ENCODE measurements at regions not wholly inside any gene's neighbourhood (a gene's known extent, or its start where the extent isn't known, plus 50 kb on each side); places are given as distances from the start of the nearest gene placed in this dataset.
"Not testable (repeated sequence)": the region's sequence is repeated elsewhere in the genome, so short reads cannot be mapped to it uniquely, and the experiment has no call there.

DNA sequence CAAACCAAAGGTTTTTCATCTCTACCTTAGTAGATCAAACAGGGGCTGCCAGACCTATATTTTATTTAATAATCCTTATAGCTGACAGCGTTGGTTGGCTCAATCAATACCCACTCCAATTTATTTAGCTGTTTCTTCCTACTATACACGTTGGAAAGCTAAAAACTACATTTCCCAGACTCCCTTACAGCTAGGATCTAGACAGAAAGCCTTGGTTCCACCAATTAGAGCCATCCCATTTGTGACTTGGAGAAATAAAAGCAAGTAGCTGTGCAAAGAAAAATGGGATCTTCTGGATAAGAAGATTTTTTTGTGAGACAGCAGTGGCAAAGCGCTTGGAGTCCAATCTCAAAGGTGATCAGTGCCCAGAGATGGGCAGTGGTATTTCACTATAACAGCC, 331.3 kb upstream of the MEIS1 start:
- no peak for DNase-seq (ENCODE audit: low spot score)

- no peak for DNase-seq (ENCODE audit: low spot score)
Measured at GRCh38 chr2:66101206-66101605, 333.7 kb upstream of the MEIS1 start.

DNA sequence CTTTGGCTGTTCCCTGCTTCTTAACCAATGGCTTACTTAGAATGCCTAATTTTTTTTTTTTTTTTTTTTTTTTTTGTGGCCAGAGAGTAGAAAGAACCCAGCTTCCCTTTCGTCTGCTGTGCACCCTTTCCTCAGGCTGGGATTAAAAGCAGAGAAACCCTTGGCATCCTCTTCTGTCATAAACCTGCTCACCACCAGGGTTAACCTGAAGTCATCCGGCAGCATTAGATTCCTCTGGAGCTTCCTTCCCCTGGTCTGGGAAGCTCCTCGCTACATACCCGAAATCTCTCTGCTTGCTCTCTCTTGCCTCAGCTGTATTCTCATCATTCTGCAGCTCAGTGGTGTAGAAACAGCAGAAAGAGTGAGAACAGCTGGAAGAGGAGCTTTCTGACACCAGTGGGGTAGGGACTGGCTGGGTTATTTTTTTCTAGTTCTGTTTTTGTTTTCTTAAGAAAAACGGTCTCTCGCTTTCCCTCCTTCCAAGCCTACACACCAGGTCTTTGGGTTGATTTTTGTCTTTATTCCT, 339.0 kb upstream of the MEIS1 start:
- DNase-seq (ENCODE audit: low spot score), result no peak

- DNase-seq (ENCODE audit: low spot score), result not testable (repeated sequence)
Measured at GRCh38 chr2:66094689-66095088, 340.2 kb upstream of the MEIS1 start.

DNA sequence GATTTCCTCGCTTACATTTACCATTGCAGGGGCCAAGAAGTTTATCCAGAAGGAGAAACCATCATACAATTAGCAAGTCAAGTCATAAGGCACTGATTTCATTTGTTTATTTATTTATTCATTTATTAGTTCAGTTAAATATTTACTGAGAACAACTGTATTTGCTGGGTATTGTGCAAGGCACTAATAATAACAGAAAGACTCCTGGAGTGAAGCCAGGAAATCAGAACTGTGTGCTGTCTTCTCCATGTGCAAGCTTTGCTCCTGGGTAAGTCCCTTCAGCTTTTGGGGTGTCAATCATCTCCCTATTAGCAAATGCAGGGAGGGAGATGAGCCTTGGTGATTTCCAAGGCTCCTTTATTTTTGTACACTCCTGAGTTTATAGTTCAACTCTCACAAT, 341.6 kb upstream of the MEIS1 start:
- no peak for DNase-seq (ENCODE audit: low spot score)

DNA sequence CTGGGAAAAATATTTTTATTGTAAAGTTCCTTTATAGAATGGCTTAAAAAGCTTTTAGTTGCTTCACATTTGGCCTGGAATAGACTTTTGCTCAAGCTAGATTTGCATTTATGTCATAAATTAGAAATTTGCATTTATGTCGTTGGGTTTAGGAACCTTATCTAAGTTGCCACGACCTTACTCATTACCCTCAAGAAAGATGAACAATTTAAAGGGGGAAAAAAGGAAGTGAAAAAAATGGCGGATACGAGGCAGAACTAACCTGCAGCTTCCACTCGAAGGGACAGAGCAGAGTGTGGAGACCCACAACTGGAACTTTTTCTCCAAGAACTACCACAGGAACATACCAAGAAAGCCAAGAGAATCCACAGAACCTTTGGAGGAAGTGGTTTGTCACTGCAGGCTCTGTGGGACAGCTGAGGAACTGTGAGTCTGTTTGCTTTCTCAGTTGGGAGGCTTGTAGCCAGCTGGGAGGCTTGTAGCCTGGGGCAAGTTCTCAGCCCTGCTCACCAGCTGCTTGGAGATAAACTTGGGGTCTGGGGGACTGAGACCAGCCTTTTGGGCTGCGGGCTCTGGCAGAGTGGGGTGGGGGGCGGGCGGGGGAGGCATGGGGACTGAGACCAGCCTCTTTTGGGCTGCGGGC, 349.9 kb upstream of the MEIS1 start:
- DNase-seq (ENCODE audit: low spot score), result no peak

DNA sequence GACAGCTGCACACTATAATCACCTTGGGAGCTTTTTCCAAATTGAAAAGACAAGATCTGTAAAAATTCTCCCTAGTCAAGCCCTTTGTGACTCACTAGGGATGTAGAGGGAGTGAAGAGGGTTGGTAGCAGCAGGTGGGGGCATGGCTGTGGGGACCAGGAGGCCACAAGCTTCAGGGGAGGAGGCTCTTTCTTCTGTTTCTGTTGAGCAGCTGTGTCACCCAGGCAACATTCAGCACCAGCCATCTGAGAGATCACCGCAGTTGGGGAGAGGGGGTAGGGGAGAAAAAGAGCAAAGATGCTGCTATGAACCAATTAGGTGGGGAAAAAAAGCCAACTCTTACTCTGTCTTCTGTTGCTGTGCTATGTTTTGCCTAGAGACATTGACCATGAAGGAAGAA, 352.3 kb upstream of the MEIS1 start:
- DNase-seq (ENCODE audit: low spot score), result no peak

GRCh38 chr2:66080127-66080526, 354.8 kb upstream of the MEIS1 start:
- DNase-seq (ENCODE audit: low spot score), result no peak

DNA sequence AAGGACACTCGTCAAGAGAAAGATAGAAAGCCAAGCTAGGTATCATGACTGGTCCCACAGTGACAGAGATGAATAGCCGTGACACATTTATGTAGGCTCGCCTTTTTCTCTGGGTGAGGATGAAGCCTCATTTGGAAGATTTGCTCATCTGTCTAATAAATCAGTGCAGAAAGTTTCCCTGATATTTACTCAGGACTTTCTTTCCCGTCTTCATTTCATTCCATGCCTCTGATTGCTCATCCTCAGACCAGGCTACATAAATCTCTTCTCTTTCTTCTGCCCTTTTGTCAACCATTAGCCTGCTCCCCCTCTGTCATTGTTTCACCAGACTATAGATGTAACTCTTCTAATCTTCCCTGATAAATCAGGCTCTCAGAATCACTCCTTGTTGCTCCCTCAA, 361.8 kb upstream of the MEIS1 start:
- DNase-seq (ENCODE audit: low spot score), result no peak

GRCh38 chr2:66070721-66071602, 364.0 kb upstream of the MEIS1 start:
- DNase-seq (ENCODE audit: low spot score), result no peak

GRCh38 chr2:66069937-66070720, 364.8 kb upstream of the MEIS1 start:
- no peak for DNase-seq (ENCODE audit: low spot score)

DNA sequence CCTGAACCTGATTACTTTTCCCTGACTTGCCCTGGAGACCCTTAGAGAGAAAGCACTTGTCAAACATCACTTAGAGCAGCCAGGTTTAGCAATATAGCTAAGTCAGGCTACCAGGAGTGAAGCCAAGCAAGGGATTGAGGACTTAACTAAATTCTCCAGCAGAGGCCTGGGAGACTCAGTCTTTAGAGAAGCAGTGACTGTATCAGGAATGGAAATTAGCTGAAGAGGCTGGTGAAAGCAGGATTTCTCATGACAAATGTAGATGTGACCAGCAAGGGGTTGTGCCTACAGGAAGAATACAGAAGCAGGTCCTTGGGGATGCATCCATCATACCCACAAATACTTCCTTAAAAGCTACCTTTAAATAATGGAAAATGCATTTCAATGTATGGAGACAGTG, 368.9 kb upstream of the MEIS1 start:
- no peak for DNase-seq (ENCODE audit: low spot score)

DNA sequence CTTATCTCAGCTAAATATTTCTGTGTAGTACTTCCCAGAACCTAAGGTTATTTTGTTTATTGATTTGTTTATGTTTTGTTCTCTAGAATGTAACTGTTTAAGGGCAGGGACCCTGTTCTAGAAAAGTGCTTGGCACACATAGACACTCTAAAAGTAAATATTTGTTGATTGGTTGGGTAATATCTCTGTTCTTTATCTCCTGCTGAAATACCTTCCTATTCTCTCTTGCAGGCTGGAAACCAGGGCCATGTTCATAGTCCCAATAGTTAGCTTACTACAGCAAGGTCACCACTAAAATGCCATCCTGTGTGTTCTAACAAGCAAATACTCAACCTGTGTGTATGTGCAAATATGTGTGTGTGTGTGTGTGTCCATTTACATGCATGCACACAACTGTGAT, 375.6 kb upstream of the MEIS1 start:
- no peak for DNase-seq (ENCODE audit: low spot score)

DNA sequence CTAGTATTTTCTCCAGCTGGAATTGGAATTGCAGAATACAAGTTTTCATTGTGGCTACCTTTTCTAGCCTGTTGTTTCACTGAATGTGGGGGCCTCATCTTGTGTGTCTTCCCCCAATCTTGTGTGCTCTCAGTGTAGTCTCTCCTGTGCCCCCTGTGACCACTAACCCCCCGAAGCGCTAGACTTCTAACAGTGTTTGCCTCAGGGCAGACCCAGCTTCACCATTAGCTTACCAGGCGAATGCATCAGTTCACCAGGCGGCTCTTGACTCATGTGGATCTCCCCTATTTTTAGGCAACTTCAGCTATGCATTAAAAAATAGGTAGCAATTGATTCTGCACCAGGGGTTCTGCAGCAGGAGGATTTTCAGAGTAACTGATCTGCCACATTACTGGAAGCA, 376.2 kb upstream of the MEIS1 start:
- no peak for DNase-seq (ENCODE audit: low spot score)

- no peak for DNase-seq (ENCODE audit: low spot score)
Measured at GRCh38 chr2:66057844-66058243, 377.1 kb upstream of the MEIS1 start.

- DNase-seq (ENCODE audit: low spot score), result no peak
Measured at GRCh38 chr2:66050392-66050791, 384.5 kb upstream of the MEIS1 start.

GRCh38 chr2:66048667-66049066, 386.3 kb upstream of the MEIS1 start:
- DNase-seq (ENCODE audit: low spot score), result no peak

- no peak for DNase-seq (ENCODE audit: low spot score)
Measured at GRCh38 chr2:66041902-66042657, 392.8 kb upstream of the MEIS1 start.

DNA sequence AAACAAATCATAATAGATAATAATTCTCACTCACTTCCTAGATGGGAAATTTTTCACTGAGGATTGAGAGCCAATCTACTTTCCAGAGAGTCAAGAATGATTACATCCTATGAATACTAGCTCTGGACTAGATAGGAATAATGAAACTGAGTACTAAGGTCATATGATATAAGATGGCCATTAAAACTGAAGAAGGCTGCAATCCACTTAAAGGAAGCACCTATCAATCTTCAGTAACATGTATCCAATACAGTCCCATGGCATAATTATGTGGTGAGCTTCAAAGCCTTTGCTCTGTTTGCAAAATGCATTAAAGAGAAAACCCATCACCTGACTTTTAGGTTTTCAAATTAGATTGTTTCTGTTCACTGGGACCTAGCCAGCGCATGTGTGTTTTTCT, 398.0 kb upstream of the MEIS1 start:
- no peak for DNase-seq (ENCODE audit: low spot score)

DNA sequence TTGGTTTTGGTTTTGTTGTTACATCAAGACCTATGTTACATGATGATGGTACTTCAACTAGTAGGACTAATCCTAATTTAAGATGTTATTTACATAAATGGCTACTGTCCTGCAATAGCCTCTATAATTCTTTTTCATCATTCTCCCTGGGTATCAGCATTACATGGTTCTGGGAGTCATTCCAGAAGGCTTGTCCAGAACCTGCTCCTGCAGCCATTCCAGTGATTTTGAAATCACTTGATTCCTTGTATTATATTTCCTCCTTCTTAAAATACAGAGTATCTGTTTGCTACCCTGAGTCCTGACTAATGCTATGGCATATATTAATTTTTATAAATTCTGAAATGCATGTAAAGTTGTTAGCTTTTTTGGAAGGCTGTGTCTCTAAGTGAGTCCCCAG, 400.5 kb upstream of the MEIS1 start:
- no peak for DNase-seq (ENCODE audit: low spot score)

GRCh38 chr2:66032226-66032775, 402.6 kb upstream of the MEIS1 start:
- DNase-seq (ENCODE audit: low spot score), result no peak

DNA sequence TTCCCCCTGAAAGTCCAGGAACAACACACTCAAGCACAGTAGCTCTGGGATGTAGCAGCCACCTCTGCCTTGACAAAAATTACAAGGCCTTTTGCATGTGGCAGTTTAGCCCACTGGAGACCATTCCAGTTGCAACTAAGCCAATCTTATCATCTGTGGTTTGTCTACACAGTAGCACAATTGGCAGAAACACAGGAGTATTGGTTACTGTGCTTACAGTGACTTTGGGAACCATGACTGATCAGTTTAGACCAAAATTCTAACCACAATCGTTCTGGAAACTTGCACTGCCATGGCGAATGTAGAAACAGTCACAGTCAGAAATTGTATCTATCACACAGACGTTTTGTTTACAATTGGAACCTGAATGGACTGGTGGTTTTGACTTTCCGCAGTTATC, 403.7 kb upstream of the MEIS1 start:
- no peak for DNase-seq (ENCODE audit: low spot score)
